ENCODE measurements at regions not wholly inside any gene's neighbourhood (a gene's known extent, or its start where the extent isn't known, plus 50 kb on each side); places are given as distances from the start of the nearest gene placed in this dataset.
A peak's percentile ranks its signal among the peaks of the same experiment; 100 is the strongest.

- no peak for ATAC-seq
- POLR2A ChIA-PET: no interaction called here
- Histone ChIP-seq H3K36me3 (ENCODE audit: control insufficient read depth, insufficient read depth, low read length) (no peaks in the 10 kb centered on the region), H3K4me3 (ENCODE audit: low read depth in 2 of 2, low read length in 2 of 2) (no peak overlapping the region), H3K27ac (ENCODE audit: low read length) (no peak overlapping the region), H3K27me3 (ENCODE audit: control insufficient read depth, insufficient read depth, low read length) (peaks cover 7% of the 10 kb centered on the region), H3K4me1 (ENCODE audit: control insufficient read depth, insufficient read depth, low read length) (no peaks in the 10 kb centered on the region), H3K9me3 (ENCODE audit: control insufficient read depth, insufficient read depth, low read depth, low read length) (no peaks in the 10 kb centered on the region)
- no peak for DNase-seq (ENCODE audit: low read depth, low spot score)
- CTCF ChIA-PET: no interaction called here
- intact Hi-C loops (cut with micrococcal nuclease; ENCODE audit: unreplicated experiment): no loop called here
- in situ Hi-C loops (cut with HindIII; ENCODE audit: low pct_unique_long_range_greater_than_20kb, low sequenced_read_pairs): no loop called here
- no TSS peak for BruUV-seq (replicated peaks)
- no peak for TF ChIP-seq REST (IDR thresholded peaks at IDR 0.05; ENCODE audit: insufficient read depth in 1 of 2, low read depth in 2 of 2, low read length in 1 of 2)
- no peak for TF ChIP-seq TCF7L2 (IDR thresholded peaks at IDR 0.05; ENCODE audit: low read depth, low read length)
- no peak for TF ChIP-seq CTCF (IDR thresholded peaks at IDR 0.05)
- no peak for TF ChIP-seq SIN3A (IDR thresholded peaks at IDR 0.05; ENCODE audit: borderline replicate concordance, insufficient read depth, low read depth, low read length)
- no peak for TF ChIP-seq POLR2AphosphoS5 (IDR thresholded peaks at IDR 0.05; ENCODE audit: low read depth, low read length)
Observed at GRCh38 chr11:116360221-116360941, 412.4 kb downstream of the BUD13 start.

- intact Hi-C loops (cut with micrococcal nuclease; ENCODE audit: unreplicated experiment) (no loop called here), in situ Hi-C loops (cut with HindIII; ENCODE audit: low pct_unique_long_range_greater_than_20kb, low sequenced_read_pairs) (no loop called here)
- Histone ChIP-seq H3K36me3 (ENCODE audit: control insufficient read depth, insufficient read depth, low read length) (no peaks in the 10 kb centered on the region), H3K9me3 (ENCODE audit: control insufficient read depth, insufficient read depth, low read depth, low read length) (no peaks in the 10 kb centered on the region), H3K27ac (ENCODE audit: low read length) (no peak overlapping the region), H3K4me3 (ENCODE audit: low read depth in 2 of 2, low read length in 2 of 2) (no peak overlapping the region), H3K4me1 (ENCODE audit: control insufficient read depth, insufficient read depth, low read length) (no peaks in the 10 kb centered on the region), H3K27me3 (ENCODE audit: control insufficient read depth, insufficient read depth, low read length) (peaks cover 7% of the 10 kb centered on the region)
- BruUV-seq (replicated peaks): no TSS peak
- no peak for ATAC-seq
- ChIA-PET POLR2A (no interaction called here), CTCF (no interaction called here)
- no peak for DNase-seq (ENCODE audit: low read depth, low spot score)
- TF ChIP-seq CTCF (IDR thresholded peaks at IDR 0.05) (peak; percentile 60; the same call in 1 of the 2 replicates), SIN3A (IDR thresholded peaks at IDR 0.05; ENCODE audit: borderline replicate concordance, insufficient read depth, low read depth, low read length) (no peak), POLR2AphosphoS5 (IDR thresholded peaks at IDR 0.05; ENCODE audit: low read depth, low read length) (no peak)
Observed at GRCh38 chr11:116357784-116358544, 414.8 kb downstream of the BUD13 start.
